GM19395 (cell line): ENCODE measurements at regions not wholly inside any gene's neighbourhood (a gene's known extent, or its start where the extent isn't known, plus 50 kb on each side); places are given as distances from the start of the nearest gene placed in this dataset.
"Not testable (repeated sequence)": the region's sequence is repeated elsewhere in the genome, so short reads cannot be mapped to it uniquely, and the experiment has no call there.

Experiments
- ATAC-seq: cut with Tn5 transposase; IDR thresholded peaks from one replicate; pipeline ENCODE4 v1.9.1; 2021; ENCODE audit warnings: mild to moderate bottlenecking, moderate library complexity; ENCODE audit not compliant: unreplicated experiment

- ATAC-seq: no peak
These were observed 647.3 kb downstream of the SOCS6 start for GRCh38 chr18:70936160-70936559.

- ATAC-seq: peak; percentile 56
These were observed 643.3 kb downstream of the SOCS6 start for GRCh38 chr18:70931942-70932814.

- ATAC-seq: no peak
These were observed 632.1 kb downstream of the SOCS6 start for GRCh38 chr18:70920840-70921374.

DNA sequence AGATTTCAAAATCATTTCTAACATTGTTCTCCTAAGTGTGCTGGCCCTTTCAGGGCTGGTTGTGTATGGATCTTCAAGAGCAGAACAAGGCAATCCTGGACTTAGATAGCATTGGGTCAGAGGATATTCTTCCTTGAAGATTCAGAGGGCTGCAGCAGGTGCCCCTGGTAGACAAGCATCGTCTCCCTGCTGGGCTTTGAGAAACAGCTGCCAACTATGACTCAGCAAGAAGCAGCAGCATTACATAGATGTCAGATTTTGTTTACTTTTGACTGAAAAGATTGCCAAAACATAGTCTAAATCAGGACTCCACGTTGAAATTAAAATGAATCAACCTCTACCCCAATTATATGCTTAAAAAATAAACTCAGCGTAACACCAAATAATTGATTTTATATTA lies 618.8 kb downstream of the SOCS6 start:
- no peak for ATAC-seq

GRCh38 chr18:70892381-70892780 lies 603.5 kb downstream of the SOCS6 start:
- ATAC-seq: no peak

DNA sequence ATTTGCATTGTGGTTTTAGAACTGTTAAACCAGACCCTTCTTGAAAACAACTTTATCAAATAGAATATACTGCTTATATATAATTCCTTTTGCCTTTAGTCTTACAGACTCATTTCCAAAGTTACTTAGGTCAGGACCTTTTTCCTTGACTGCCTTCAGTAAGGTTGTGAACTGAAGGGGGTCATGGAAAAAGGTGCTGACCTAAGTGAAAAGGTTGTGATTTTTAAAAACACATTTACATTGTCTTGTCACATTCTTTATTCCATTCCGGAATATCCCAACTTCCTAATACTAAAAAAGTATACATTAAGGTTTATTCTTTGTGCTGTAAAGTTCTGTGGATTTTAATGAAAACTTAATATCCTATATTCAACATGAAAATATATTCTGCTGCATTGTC lies 581.4 kb downstream of the SOCS6 start:
- ATAC-seq: no peak

DNA sequence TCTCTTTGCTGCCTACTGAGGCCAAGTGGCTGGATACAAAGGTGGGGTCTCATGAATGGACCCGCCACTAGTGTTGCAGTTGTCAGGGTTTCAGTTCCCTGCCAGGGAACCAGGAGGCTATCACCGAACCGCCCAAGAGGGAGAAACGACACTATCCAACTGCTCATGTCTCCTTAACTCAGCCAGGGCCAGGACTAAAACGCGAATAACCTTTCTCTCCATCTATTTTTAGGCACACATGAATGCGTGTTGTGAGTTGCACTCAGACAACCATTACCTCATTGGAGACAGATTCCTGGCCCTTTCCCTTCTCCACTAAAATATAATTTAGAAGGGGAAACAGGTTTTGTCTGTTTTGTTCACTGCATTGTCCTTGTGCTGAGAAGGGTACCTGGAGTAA lies 559.5 kb downstream of the SOCS6 start:
- ATAC-seq: no peak

DNA sequence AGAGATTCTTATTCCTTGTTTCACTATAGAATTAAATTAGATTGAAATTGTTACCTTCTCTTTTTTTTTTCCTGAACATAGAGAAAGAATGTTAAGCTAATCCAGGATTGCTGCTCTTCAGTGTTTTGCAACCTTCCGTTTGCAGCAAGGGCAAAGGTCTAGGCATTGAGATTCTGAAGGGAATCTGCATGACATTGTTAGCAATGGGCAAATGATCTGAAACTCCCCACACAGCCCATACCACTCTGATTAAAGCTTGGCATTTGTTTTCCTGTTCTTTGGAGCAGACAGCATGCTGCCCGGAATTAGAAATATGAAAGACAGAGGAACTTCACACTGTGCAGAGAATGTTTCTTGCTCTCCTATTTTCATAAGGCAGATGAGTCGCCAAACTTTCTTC lies 551.8 kb downstream of the SOCS6 start:
- no peak for ATAC-seq

DNA sequence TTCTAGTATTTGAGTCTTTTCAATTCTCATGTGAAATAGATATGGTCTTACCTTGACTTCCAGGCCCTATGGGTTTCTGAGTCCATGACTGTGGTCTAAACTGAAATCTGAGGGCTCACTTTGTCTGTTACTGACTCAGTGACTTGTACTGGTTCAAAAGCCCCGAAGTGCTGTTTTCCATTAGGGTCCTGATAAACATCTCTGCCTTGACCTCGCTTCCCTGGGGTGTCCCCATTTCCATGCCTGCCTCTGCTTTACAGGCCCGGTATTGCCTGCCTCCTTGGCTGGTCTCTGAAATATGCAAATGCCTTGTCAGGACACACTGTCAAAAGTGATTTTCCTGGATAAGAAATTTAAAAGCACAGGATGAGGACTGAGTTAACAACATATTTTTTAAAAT lies 538.8 kb downstream of the SOCS6 start:
- no peak for ATAC-seq

GRCh38 chr18:70826571-70826970 lies 537.7 kb downstream of the SOCS6 start:
- ATAC-seq: no peak

DNA sequence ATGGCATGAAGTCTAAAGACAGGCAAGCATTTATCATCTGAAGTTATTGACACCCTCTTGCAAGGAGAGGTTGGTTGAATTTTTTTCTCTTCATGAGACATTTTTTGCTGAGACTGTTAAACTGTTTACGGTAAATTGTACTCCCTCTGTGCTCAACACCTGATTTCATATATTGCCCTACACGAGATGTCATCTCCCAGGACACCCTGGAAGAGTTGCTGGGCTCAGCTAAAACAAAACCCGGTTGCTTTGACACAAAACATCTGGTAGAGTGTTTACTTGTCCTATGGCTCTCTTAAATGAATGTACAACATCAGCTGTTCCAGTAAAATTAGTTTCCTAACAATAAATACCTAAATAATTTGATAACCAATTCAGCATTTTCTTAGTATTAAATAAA lies 533.8 kb downstream of the SOCS6 start:
- no peak for ATAC-seq

DNA sequence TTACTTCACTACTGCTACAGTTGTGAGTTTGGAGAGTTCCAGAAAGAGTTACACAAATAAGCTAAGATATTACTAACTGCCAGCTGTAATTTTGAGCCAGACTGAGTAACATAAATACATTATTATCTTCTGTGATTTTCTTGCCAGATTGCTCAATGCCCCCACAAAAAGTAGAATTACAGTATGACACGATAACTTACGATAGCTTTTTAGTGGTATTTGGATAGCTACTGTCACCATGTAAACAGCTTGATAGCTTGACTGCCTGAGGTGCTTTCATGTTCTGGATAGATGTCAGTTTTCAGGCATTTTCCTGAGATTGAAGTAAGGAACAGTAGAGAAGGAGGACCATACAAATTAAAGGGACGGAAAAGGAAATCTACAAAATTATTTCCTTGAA lies 533.3 kb downstream of the SOCS6 start:
- no peak for ATAC-seq

DNA sequence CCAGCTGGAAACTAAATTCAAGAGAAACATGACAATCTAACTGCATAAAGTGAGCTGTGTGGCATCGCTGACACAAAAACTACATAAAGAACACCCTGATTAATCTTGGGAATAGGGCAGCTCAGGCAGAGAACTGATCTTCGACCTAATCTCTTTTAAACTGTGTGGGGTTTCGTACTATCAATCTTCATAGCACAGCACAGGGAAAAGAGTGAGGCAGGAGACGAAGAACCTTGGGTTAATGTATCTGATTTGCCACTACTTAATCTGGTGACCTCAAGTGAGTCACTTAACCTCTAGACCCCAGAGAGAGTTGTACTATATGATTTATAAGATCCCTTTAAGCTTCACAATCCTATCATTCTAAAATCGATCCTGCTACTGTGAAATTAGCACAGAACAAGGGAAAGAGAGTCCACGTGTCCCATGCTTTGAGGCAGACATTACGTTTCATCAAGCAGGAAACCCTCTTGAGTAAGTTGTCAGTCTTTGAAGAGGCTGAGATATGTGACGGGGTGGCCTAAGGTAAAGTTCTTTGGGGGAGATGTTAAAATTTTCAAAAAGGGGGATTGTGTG lies 519.7 kb downstream of the SOCS6 start:
- ATAC-seq: no peak

DNA sequence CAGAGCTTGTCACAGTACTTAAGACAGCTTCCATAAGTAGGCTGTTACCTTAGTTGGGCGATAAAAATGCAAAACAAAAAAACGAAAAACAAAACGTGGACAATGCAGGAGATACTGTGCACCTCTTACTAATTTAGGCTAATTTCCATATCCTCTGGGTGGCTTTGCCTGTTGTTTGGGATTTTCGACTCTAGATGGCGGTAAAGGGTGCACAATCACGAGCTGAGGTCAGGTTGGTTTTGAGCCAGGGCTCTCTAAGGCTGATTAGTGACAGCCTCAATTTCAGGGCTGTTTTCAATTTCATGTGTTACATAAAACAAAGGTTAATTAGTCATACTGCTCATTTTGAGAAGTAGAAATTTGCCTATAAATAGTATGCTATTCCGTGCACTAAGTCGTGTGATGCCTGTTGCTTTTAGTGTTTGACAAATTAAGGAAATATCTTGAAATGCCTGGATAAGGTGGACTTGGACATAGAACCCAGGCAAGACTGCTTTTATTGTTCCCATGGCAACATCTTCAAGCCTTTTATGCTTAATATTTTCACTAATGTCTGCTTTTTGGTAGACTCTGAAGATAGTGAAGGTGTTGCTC lies 493.1 kb downstream of the SOCS6 start:
- ATAC-seq: peak; percentile 97

GRCh38 chr18:70766254-70766653 lies 477.4 kb downstream of the SOCS6 start:
- not testable (repeated sequence) for ATAC-seq

DNA sequence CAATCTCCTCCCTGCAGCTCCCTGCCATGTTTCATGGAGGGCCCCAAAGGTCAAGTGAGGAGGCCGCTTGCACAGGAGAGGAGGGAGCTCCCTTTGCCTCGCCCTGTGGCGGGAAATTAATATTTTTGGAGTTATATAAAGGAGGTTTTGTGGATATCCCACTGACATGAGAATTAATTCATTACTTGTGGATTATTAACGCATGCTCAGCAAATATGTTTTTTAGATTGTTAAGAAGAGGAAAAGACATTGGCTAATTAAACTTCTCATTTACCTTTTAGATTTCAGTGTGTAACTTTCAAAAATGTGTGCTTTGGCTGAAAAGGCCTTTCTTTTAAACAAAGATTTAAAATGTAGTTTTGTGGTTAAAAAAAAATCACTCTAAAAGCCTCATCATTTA lies 474.0 kb downstream of the SOCS6 start:
- ATAC-seq: no peak

DNA sequence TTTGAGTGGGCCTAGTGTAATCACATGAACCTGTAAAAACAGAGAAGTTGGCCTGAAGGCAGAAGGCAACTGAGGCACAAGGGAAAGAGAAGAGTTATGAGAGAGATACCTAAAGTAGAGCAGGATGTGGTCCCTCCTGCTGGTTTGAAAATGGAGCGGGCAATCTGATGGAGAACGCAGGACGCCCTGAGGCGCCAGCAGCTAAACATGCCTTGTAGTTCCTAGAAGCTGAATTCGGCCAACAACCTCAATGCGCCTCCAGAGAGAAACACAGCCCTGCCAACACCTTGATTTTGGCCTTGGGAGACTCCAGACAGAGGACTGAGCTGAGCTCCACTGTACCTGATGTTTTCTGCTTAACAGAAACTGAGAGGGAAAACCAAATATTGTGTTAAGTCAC lies 469.9 kb downstream of the SOCS6 start:
- ATAC-seq: no peak

DNA sequence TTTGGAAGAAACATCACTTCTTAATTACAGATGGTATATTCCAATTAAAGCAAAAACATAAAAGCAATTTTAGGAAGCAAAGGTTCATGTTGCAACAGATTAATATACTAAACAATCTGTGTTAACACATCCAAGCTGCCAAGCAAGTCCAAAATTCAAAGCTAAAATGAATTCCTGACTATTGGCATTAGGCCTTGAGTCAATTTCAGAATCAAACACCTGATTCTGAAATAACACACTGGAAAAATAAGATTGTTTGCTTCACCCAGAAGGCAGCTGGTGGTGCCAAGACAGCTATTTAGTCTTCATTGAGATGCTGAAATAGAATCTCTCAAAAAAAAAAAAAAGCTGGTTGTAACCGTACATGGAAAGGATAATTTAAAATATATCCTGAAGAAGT lies 465.6 kb downstream of the SOCS6 start:
- no peak for ATAC-seq

GRCh38 chr18:70732916-70733315 lies 444.1 kb downstream of the SOCS6 start:
- no peak for ATAC-seq

DNA sequence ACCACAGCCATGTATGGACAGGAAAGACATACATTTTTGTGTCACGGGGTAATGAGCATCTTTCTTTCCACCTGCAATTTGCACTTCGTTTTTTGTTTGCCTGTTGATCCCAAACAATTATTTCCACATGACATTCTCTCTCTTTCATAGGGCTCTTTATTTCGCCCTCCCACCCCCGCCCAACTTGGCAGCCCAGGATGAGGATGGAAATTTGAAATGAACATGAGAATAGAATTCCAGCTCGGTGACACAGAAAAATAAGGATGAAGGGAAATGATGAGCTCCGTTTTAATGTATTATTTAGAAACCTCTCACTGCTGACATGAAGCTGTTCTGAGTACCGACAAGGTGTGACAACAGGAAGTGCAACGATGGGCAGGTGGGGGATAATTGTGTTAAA lies 443.3 kb downstream of the SOCS6 start:
- no peak for ATAC-seq

DNA sequence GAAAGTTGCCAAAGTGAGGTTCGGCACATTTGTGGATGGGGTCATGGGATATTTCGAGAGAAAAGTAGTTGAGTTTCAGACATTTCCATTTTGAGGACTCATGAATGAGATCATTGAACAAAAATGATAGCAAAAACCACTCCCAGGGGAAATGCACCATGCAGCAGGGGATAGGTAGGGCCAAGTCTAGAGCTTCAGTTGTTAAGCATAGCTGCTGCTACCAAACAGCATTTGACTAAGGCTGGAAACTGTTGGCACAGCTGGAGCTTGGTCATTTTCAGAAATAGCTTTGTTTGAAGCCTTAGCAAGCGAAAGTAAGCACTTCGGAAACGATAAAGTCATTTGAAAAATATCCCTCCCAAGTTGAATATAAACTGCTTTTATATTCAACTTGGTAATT lies 431.8 kb downstream of the SOCS6 start:
- ATAC-seq: no peak

DNA sequence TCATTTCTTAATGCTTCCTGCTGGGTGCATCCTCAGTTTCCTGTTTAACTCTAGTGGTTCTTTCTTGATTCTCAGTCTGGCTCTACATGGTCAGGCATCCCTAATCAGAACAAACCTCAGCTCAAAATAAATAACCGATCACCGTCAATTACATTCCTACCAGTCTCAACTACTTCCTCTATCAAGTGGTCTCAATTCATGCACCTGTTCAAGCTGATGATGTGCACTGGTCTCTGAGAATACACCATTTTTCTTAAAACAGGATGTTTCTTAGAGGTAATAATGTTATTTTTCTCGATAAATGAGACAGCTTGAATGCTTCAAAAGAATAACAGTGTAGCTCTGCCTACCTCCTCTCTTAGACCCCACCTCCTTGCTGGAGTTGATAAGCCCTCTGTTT lies 420.9 kb downstream of the SOCS6 start:
- no peak for ATAC-seq
